ENCODE measurements at regions not wholly inside any gene's neighbourhood (a gene's known extent, or its start where the extent isn't known, plus 50 kb on each side); places are given as distances from the start of the nearest gene placed in this dataset.
"Not testable (repeated sequence)": the region's sequence is repeated elsewhere in the genome, so short reads cannot be mapped to it uniquely, and the experiment has no call there.

DNA sequence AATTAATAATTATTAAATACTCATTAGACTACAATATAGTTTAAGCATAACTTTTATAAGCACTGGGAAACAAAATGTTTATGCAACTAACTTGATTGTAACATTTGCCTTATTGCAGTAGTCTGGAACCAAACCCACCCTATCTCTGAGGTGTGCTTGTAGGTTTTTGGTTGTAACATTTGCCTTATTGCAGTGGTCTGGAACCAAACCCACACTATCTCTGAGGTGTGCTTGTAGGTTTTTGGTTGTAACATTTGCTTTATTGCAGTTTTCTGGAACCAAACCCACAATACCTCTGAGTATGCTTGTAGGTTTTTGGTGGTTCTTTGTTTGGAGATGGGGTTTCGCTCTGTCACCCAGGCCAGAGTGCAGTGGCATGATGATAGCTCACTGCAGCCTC is 1376.4 kb upstream of the DEFB115 start:
- not testable (repeated sequence) for DNase-seq (ENCODE audit: low read depth in 2 of 2)

DNA sequence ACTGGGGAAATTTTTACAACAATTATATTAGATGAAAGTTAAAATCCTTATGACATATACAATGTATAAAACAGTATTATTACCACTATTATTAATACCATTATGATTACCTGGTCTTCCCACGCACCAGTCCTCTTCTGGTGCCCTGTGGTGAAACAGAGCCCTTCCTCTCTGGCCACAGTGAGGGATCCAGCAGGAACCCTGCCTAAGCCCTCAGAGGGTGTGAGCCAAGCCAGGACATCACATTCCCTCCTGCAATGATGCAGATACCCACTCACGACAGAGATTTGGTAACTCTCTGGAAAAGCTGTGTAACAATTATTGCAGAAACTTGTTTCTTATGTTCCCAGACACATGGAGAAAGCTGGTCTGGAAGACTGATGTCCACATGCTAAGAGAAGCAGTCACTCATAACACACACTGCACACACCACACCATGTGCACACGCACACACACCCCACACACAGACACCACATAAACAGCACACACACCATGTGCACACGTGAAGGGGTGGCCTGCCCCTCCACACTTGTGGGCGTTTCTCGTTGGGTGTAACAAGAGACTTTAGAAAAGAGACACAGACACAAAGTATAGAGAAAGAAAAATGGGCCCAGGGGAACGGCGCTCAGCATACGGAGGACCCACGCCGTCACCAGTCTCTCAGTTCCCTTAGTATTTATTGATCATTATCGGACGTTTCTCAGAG is 1373.8 kb upstream of the DEFB115 start:
- not testable (repeated sequence) for DNase-seq (ENCODE audit: low read depth in 2 of 2)

DNA sequence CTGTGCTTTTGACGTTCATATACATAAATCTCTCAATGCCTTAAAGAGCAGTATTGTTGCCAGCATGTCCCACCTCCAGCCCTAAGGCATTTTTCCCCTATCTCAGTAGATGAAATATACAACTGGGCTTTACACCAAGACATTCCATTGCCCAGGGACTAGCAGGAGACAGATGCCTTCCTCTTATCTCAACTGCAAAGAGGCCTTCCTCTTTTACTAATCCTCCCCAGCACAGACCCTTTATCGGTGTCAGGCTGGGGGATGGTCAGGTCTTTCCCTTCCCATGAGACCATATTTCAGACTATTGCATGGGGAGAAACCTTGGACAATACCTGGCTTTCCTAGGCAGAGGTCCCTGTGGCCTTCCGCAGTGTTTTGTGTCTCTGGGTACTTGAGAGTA is 1373.1 kb upstream of the DEFB115 start:
- not testable (repeated sequence) for DNase-seq (ENCODE audit: low read depth in 2 of 2)

GRCh38 chr20:29885282-29886185 is 1371.9 kb upstream of the DEFB115 start:
- DNase-seq (ENCODE audit: low read depth in 2 of 2) = not testable (repeated sequence)

- DNase-seq (ENCODE audit: low read depth in 2 of 2) = not testable (repeated sequence)
Observed at GRCh38 chr20:29891555-29891954, 1365.9 kb upstream of the DEFB115 start.

All from stimulated activated CD8-positive, alpha-beta memory T cell treated with anti-CD3 and anti-CD28 coated beads, Interleukin-15, amount 100 ng/mL, for 48 hours (primary cell).